GM21737 (cell line): ENCODE measurements at regions not wholly inside any gene's neighbourhood (a gene's known extent, or its start where the extent isn't known, plus 50 kb on each side); places are given as distances from the start of the nearest gene placed in this dataset.
A peak's percentile ranks its signal among the peaks of the same experiment; 100 is the strongest.

ENCODE experiments used
- ATAC-seq: cut with Tn5 transposase; IDR thresholded peaks from one replicate; pipeline ENCODE4 v1.9.1; 2021; ENCODE audit warnings: mild to moderate bottlenecking, moderate library complexity; ENCODE audit not compliant: unreplicated experiment

DNA sequence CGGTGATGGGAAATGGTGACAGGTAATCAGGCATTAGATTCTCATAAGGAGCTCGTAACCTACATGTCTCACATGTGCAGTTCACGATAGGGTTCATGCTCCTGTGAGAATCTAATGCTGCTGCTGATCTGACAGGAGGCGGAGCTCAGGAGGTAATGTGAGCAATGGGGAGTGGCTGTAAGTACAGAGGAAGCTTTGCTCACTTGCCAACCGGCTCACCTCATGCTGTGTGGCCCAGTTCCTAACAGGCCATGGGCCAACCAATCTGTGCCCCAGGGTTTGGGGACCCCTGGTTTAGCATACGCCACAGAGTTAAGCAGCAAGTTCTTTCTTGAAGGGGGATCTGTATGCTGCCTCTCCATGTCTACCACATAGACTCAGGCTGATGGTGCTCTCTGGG is 133.1 kb downstream of the IQUB start:
- ATAC-seq, result no peak

DNA sequence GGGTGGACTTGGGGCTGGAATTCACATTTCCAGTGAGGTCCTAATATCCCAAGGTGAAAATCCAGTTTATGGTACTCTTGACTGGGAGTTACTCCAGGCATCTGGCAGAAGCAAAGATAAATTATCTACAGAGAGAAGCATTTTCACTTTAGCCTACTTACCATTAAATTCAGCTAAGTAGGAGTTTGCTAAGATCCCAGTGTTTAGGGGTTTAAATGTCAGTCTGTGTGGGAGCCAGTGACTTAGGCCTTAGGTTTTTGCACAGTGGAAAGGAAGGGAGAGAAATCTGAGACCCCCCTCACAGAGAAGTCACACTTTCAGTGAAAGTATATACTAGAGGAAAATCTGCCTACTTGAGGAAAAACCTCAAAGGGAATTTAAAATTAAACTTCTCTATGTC is 134.2 kb downstream of the IQUB start:
- ATAC-seq, result no peak

DNA sequence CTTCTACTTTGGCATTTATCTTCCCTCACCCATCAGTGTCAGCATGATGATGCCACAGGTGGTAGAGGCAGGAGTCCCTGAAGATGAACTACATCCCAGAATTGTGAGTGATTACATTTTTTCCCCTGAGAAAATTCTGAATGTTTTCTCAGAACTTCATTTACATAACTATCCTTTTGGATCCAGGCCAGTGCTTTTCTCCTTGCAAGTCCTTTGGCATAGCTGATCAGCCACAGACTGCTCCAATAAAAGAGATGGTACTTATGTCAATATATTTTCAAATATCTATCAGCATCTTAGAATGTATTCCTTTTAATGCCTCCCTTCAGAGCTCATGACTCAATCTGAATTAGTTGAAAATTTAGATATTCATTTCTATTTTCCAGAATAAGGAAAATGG is 135.5 kb downstream of the IQUB start:
- no peak for ATAC-seq

DNA sequence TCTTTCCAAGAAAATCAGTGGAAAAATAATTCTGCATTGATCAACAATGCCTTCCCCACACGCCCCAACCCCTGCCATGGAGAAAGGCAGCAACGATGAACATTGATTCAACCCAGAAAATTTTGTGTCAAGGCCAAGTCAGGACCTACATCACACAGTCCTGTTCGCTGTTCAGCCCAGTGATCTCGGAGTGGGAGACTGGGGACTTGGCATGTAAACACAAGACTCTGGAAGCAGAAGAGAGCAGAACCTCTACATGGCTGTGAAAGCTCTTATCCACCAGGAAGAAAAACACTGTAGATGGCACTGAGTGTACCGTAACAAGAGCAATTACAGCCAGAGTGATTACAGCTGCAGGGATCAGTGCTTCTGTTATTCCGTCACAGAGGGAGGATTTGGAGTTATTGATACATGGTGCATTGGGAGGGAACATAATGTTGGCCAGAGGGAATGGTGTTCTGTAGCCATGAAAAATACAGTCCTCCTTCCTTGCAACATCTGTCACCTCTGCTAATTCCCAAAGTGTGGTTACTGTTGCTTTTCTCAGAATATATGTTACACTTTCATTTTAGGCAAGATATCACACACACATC is 136.6 kb downstream of the IQUB start:
- ATAC-seq, result no peak

DNA sequence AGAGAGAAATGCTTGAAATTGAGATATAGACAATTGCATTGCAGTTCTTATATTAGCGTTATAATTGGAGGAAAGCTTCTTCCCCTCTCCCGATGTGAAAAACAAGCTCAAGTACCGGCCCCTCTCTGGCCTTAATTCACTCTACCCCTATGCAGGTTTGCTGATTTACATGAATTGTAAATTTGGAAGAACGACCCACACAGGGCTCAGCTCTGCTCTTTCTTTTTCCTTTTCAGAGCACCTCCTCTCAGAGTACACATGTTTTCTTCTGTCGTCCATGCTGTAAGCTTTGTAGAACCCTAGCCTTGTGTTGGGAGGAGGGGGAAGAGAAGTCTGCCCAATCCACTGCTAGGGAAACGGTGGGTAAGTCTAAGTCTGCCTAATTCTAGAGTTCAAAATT is 140.8 kb downstream of the IQUB start:
- ATAC-seq, result no peak

DNA sequence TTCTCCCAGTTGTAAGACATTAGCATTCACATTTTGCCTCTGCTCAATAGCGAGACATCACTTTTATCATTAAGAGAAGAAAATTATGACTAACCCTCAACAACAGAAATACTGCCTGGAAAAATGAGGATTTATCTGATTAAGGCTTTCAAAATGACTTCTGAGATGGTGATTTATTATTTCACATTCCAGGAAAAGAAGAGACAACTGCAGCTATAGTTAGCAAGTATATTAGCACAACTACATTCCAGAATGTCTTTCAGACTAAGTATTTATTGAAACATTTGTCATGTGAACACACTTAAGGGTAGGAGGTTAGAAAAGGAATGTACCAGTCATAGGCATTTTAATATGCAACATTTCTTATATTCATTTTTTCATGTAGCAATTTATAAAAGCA is 162.0 kb downstream of the IQUB start:
- ATAC-seq, result no peak

DNA sequence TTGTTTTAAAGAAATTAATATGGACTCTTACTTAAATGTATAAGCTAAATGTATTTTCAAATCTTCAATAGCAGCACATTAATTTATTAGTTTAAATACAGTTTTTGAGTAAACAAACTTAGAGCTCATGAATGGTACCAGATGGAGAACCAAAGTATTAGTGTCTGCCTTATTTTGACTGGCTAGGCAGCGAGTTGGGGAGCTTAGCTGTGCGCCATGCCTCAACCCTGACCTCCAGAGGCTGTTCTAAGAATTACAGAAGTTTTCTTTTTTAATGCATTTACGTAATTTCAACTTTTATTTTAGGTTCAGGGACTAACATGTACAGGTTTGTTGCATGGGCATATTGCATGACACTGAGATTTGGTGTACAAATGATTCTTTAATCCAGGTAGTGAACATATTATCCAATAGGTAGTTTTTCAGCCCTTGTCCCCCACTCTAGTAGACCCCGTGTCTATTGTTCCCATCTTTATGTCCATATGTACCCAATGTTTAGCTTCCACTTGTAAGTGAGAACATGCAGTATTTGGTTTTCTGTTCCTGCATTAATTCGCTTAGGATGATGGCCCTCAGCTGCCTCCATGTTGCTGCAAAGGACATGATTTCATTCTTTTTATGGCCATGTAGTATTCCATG is 166.8 kb downstream of the IQUB start:
- ATAC-seq, result peak; percentile 90

DNA sequence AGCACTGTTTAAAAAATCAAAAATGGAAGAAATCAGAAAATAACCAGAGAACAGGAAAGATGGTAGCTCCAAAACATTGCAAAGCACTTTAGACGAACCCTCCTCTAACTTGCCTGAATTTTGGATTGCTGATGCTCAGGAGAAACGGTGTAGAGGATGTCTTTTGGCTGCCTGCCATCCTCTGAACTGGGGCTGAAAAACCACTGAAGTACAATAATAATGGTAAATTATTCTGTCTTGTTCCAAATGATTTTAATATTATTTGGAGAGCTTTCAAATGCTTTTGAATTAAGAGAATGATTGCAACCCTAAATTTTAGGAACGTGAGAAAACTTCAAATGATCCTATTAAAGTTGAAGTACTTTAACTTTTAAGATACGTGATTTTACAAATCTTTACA is 167.3 kb upstream of the SLC13A1 start:
- no peak for ATAC-seq

DNA sequence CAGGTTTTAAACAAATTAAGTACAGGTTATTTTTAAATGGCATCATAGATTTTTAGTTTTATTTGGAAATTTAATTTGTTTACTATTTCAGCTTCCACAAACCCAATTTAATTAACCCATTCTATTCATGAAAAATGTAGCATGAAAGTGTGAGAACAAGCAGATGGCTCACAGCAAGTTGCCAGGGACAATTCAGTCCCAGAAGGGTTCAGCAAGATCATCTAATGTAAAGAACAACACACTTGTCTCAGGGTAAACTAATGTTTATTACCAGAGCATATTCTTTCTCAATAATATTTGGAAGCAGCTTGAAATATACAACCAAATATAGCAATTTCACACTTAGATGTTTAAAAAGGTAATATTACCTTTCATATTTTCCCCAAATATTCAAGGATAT is 166.9 kb upstream of the SLC13A1 start:
- ATAC-seq, result no peak

DNA sequence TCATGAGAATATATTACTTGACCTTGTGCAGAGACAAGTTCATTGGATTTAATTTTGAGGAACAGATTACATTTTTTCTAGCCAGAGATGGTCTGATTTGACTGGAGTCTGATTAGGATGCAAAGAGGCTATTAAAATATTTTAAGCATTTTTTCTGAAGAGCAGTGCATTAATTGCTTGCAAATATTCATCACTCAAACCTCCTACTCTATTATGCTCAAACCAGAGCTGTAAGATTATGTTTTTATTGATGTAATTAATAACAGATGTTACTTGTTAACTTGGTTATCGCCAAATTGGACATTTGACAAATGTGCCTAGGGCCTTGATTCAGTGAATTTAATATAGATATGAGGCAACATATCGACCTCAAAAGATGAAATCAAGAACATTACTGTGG is 160.9 kb upstream of the SLC13A1 start:
- no peak for ATAC-seq

DNA sequence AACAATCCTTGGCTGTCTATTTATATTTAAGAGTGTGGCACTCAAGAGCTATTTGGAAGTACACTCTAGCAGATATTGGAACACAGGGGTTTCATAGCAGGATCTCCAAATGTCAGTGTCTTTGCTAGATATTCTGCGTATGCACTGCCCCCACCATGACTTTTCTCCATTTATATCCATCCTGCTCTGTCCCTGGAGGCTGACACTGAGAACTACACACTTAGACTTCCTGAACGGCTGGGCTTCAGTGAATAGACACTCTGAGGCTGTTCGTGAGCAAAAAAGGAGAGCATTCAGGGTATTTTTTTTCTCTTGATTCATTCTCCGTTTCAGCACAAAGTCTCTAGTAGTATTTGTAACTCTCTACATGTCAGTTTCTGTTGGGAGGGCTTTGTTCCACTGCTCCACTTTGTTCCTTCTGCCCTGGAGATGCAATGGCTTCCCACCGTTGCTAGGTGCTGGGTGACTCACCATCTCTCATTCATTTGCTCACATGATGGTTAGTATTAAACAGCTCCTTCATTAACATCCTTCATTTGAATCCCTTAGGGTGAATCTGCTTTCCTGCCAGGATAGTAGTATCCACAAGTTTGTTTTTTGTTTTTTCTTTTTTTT is 155.9 kb upstream of the SLC13A1 start:
- ATAC-seq, result no peak

DNA sequence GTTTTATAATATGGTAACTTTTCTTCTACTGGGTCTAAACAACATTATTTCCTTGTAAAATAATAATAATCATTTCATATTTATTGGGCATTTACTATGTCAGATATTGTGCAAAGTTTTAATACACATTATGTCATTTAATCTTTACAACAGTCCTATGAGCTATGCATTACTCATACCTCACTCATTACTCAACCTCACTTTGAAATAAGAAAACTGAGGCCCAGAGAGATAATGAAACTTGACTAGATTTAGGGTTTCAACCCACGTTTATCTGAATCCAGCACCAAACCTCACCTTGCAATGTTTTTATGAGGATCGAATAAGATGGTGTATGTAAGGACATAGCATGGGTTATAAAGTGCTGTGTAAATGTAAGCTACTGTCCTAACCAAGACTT is 153.2 kb upstream of the SLC13A1 start:
- ATAC-seq, result no peak

DNA sequence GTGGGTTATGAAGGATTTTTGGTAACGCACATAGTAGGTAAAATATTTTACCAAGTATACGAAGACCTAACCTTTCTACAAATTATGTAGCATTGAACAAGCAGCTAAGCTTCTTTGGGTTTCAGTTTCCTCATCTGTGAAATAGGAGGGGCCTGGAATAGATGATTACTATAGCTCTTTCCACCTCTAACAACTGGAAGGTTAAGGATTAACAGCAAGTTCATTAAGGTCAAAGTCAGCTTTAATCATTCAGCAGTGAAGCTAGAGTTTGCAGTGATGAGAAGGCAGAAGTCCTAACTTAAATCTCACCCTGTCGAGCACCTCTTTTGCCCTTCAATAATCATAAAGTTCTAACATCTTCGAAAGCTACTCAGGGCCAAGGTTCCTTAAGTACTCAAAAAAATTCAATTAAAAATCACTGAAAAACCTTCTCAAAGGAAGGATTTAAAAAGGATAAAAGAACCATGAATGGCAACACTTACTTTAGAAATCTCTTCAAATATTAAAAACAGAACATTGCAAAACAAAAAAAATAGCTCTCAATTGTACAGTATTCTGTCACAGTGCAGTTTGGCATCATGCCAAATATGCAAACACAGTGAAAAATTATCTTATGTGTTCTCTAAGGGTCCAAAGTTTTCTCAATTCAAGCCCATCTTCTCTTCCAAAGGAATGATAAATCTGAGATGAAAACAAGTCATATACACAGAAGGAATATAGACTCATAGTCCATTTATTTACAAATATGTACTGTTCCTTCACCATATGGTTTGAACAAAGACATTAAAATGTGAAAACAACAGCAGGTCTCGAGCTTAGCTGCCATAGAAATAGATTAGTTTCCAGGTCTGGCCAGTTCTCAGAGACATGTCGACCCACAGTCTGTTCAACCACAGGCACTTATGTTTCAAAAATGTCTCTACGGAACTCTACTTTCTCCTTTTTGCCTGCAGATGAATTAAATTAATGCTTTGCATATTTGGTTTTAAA is 152.0 kb upstream of the SLC13A1 start:
- no peak for ATAC-seq

DNA sequence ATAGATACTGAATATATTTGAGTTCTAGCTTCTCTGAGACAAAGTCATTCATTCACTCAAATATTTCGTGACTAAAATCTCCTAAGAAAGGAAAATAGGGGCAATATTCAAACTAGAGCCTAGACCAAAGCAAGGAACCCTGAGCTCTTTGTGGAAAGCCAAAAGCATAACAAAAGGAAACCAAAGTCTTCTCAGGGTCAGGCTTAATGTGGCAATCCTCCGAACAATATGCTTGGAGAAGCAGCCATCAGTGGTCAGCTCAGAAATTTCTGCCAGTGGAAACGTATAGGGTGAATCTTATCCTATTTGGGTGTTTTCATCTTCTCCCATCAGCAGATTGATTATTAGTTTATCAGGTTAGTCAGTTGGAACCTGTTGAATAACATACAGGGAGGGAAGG is 151.3 kb upstream of the SLC13A1 start:
- no peak for ATAC-seq

DNA sequence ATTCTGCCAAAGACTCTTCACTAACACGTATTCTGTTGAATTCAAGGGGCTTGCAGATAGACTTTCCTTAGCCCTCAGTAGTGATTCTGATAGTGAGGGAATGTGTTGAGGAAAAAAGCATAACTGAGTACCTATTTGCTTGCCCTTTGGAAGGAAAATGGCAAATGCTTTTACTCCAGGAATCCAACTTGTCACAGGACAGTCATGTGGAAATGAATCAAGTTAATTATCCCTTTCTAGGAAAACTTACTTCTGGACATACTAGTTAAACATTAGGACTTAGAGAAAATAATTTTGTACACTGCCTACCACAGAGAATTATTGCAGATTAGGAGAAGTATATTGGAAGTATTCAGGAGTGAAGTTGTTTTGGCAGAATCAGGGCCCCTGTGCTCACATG is 148.9 kb upstream of the SLC13A1 start:
- no peak for ATAC-seq

DNA sequence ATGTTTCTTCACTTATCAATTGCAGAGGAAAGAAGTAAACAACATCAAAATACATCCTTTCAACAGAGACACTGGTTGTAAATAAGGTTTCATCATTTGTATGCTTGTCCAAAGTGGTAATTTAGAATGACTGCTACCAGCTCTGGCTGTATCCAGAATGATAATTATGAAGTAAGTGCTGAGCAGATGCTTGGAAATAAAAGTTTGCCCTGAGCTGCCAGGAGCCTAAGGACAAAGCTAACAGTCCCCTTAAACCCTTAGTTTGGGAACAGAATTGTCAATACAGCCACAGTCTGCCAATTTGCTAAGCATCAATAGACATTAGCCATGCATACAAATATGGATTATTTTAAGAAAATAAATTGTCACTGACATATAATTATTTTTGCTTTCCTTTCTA is 147.0 kb upstream of the SLC13A1 start:
- no peak for ATAC-seq

DNA sequence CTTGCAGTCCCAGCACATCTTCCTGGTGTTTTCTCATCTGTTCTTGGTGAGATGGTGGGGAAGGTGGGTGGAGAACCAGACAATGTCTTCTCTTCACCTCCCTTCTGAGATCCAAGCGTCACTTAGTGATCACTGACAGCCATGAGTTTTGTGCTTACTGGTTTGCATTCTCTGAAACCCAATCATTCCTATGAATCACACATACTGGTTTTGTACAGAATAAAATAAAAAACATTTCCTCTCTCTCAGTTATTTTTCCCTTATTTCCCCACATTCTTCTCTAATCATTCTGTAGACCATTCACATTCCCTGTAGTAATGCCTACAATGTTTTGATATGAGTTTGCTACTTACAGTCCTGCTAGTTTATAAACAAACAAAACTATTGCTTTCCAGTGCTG is 143.8 kb upstream of the SLC13A1 start:
- no peak for ATAC-seq

DNA sequence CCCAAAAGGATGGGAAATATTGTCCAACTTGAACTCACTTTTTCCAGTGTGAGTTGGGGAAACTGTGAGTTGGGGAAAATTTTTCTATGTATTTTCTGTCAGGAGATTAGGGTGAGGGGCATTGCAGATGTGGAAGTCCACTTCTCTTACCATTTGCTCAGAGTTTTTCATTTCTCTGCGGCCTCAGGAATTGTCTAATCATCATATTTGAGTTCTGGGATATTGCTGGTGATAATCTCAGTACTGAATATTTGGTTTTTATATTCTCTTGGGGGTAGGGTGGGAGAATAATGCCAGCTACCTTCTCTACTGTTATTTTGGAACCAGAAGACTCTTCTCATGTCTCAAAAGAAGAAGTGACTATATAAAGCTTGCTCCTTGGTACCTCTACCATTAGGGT is 141.3 kb upstream of the SLC13A1 start:
- no peak for ATAC-seq

DNA sequence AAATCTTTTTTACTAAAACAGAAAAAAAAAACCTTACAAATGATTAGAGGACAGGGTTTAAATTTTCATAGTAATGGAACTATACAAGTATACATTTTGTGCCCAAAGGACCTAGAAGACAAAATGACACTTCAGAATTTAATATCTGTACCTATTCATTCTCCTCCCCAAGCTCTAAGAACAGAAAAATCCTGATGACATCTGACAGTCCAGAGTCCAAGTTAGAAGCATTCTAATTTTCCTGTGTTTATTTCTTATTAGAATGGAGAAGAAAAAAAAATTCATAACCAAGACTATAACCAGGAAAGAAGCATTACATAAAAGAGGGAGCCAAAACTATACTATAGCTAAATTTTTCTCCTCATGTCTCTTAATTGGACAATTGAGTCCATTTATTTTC is 138.9 kb upstream of the SLC13A1 start:
- no peak for ATAC-seq

DNA sequence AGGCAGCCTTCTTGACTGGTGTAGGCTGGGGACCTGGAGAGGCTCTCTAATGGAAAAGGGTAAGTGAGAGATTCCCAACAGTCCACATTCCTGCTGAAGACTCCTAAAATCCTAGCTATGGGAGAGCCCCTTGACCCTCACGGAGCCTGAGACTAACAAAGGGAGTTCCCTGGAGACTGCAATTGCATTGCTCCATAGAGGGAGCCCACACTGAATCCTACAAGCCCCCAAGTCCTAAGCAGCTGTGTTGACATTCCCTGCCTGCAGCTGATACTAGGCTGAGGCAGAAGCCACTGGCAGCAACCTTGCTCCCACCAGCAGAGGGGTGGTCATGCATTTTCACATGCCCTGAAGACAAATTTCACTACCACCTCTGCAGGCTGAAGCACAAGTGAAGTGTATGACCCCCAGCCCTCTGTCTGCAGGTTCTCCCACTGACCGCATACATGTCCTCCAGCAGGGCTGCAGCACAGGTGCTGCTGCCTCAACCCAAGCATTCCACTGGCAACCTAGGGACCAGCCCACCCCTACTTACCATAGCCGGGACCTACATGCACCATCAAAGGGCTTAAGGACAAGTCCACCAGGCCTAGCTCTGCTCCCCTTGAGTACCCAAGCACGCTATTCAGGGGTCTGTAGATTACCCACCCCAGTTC is 130.3 kb upstream of the SLC13A1 start:
- no peak for ATAC-seq

DNA sequence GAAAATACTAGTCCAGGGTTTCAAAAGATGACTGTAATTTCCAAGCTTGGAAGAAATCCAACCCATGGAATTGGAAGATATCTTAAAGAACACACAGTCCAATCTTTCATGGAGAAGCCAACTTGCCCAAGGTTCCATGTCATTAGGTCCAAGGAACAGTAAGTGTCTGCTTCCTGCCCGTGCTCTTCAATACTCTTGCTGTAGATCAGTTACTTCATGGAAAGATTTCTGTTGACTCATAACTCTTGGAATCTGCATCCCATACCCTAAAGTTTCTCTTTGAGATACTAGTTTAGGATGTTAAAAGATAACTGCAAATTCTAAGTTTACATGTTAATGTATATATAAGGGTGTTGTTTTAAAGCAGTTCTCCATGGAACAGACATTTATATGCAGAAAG is 127.9 kb upstream of the SLC13A1 start:
- no peak for ATAC-seq
